Activated T-cell treated with anti-CD3 and anti-CD28 coated beads, Interleukin-2, amount 50 U/mL, for 72 hours (primary cell): ENCODE measurements at regions not wholly inside any gene's neighbourhood (a gene's known extent, or its start where the extent isn't known, plus 50 kb on each side); places are given as distances from the start of the nearest gene placed in this dataset.

Experiments
- ATAC-seq, 2 donors: fragments of 150-1000 bp; cut with Tn5 transposase; replicated peaks in 1 of 2; 2 replicates each; pipeline ENCODE4 v1.10.0; 2021; ENCODE audit warnings: moderate library complexity in 2 of 2, mild to moderate bottlenecking in 1 of 2
- DNase-seq, 2 donors: peaks; one replicate each; pipeline ENCODE4 v3.0.0; 2021 to 2022; ENCODE audit warnings: mixed read lengths in 1 of 2
- H3K27ac Mint-ChIP-seq: one replicate; pipeline ENCODE4 v1.8.0; 2022; ENCODE audit warnings: mild to moderate bottlenecking, moderate library complexity, mixed read lengths
- H3K27me3 Mint-ChIP-seq: one replicate; pipeline ENCODE4 v1.8.0; 2022; ENCODE audit warnings: low read depth, mixed read lengths
- H3K36me3 Mint-ChIP-seq, 2 donors: one replicate each; pipeline ENCODE4 v1.8.0; 2022; ENCODE audit warnings: mixed read lengths in 2 of 2, mild to moderate bottlenecking in 1 of 2; ENCODE audit not compliant: insufficient read depth in 2 of 2
- H3K4me1 Mint-ChIP-seq: one replicate; pipeline ENCODE4 v1.8.0; 2022; ENCODE audit warnings: low read depth, mixed read lengths
- H3K4me3 Mint-ChIP-seq, 2 donors: one replicate each; pipeline ENCODE4 v1.8.0; 2022; ENCODE audit warnings: mild to moderate bottlenecking in 2 of 2, mixed read lengths in 2 of 2, moderate library complexity in 2 of 2
- H3K9me3 Mint-ChIP-seq, 2 donors: one replicate each; pipeline ENCODE4 v1.8.0; 2022; ENCODE audit warnings: mixed read lengths in 2 of 2

- Mint-ChIP-seq H3K27me3 (no peaks in the 10 kb centered on the region), H3K36me3 (no peaks in the 10 kb centered on the region), H3K4me1 (no peaks in the 10 kb centered on the region), H3K4me3 (no peak overlapping the region), H3K27ac (no peak overlapping the region), H3K9me3 (peaks cover 0 to 1% of the 10 kb centered on the region in 2 donors)
- ATAC-seq (no peak), DNase-seq (no peak)
Measured at GRCh38 chr4:111754003-111754402, 391.3 kb upstream of the FAM241A start.

- H3K27me3 Mint-ChIP-seq: no peaks in the 10 kb centered on the region
- ATAC-seq (no peak), DNase-seq (no peak)
- H3K36me3 Mint-ChIP-seq: no peaks in the 10 kb centered on the region
- no peak overlapping the region for H3K4me3 Mint-ChIP-seq
- peaks cover 0 to 1% of the 10 kb centered on the region in 2 donors for H3K9me3 Mint-ChIP-seq
- H3K4me1 Mint-ChIP-seq: no peaks in the 10 kb centered on the region
- no peak overlapping the region for H3K27ac Mint-ChIP-seq
Measured at GRCh38 chr4:111755571-111755970, 389.7 kb upstream of the FAM241A start.

GRCh38 chr4:111761531-111761930 lies 383.7 kb upstream of the FAM241A start:
- no peak overlapping the region for H3K4me3 Mint-ChIP-seq
- DNase-seq (no peak), ATAC-seq (no peak)
- H3K36me3 Mint-ChIP-seq: no peaks in the 10 kb centered on the region
- no peaks in the 10 kb centered on the region for H3K4me1 Mint-ChIP-seq
- H3K9me3 Mint-ChIP-seq: peaks cover 0 to 6% of the 10 kb centered on the region in 2 donors
- H3K27ac Mint-ChIP-seq: no peak overlapping the region
- H3K27me3 Mint-ChIP-seq: no peaks in the 10 kb centered on the region

- DNase-seq (no peak), ATAC-seq (no peak)
- H3K36me3 Mint-ChIP-seq: no peaks in the 10 kb centered on the region
- H3K4me1 Mint-ChIP-seq: no peaks in the 10 kb centered on the region
- no peaks in the 10 kb centered on the region for H3K27me3 Mint-ChIP-seq
- H3K4me3 Mint-ChIP-seq: no peak overlapping the region
- peaks cover 5 to 6% of the 10 kb centered on the region in 2 donors for H3K9me3 Mint-ChIP-seq
- H3K27ac Mint-ChIP-seq: no peak overlapping the region
Measured at GRCh38 chr4:111770514-111770913, 374.7 kb upstream of the FAM241A start.

- Mint-ChIP-seq H3K36me3 (no peaks in the 10 kb centered on the region), H3K9me3 (peaks cover 3 to 8% of the 10 kb centered on the region in 2 donors), H3K27me3 (no peaks in the 10 kb centered on the region), H3K4me1 (no peaks in the 10 kb centered on the region), H3K4me3 (no peak overlapping the region), H3K27ac (no peak overlapping the region)
- ATAC-seq (no peak), DNase-seq (no peak)
Measured at GRCh38 chr4:111773858-111774257, 371.4 kb upstream of the FAM241A start.

- ATAC-seq (no peak), DNase-seq (no peak)
- Mint-ChIP-seq H3K27ac (no peak overlapping the region), H3K4me3 (no peak overlapping the region), H3K36me3 (no peaks in the 10 kb centered on the region), H3K4me1 (no peaks in the 10 kb centered on the region), H3K27me3 (no peaks in the 10 kb centered on the region), H3K9me3 (peaks cover 1 to 2% of the 10 kb centered on the region in 2 donors)
Measured at GRCh38 chr4:111775556-111776297, 369.5 kb upstream of the FAM241A start.

GRCh38 chr4:111776561-111776960 lies 368.7 kb upstream of the FAM241A start:
- H3K9me3 Mint-ChIP-seq: peaks cover 1 to 2% of the 10 kb centered on the region in 2 donors
- H3K4me3 Mint-ChIP-seq: no peak overlapping the region
- H3K4me1 Mint-ChIP-seq: no peaks in the 10 kb centered on the region
- no peaks in the 10 kb centered on the region for H3K36me3 Mint-ChIP-seq
- DNase-seq: no peak
- ATAC-seq: no peak
- no peaks in the 10 kb centered on the region for H3K27me3 Mint-ChIP-seq
- no peak overlapping the region for H3K27ac Mint-ChIP-seq

GRCh38 chr4:111778543-111778942 lies 366.7 kb upstream of the FAM241A start:
- DNase-seq: no peak
- Mint-ChIP-seq H3K4me1 (no peaks in the 10 kb centered on the region), H3K4me3 (no peak overlapping the region), H3K27ac (no peak overlapping the region), H3K36me3 (no peaks in the 10 kb centered on the region), H3K27me3 (no peaks in the 10 kb centered on the region), H3K9me3 (peaks cover 1 to 2% of the 10 kb centered on the region in 2 donors)
- no peak for ATAC-seq

- no peak overlapping the region for H3K4me3 Mint-ChIP-seq
- peaks cover 1 to 2% of the 10 kb centered on the region in 2 donors for H3K9me3 Mint-ChIP-seq
- no peaks in the 10 kb centered on the region for H3K27me3 Mint-ChIP-seq
- no peaks in the 10 kb centered on the region for H3K36me3 Mint-ChIP-seq
- H3K27ac Mint-ChIP-seq: no peak overlapping the region
- no peaks in the 10 kb centered on the region for H3K4me1 Mint-ChIP-seq
- no peak for ATAC-seq
- DNase-seq: no peak
Measured at GRCh38 chr4:111780965-111781364, 364.3 kb upstream of the FAM241A start.

- H3K9me3 Mint-ChIP-seq: peaks cover 1 to 2% of the 10 kb centered on the region in 2 donors
- ATAC-seq (no peak), DNase-seq (no peak)
- no peaks in the 10 kb centered on the region for H3K36me3 Mint-ChIP-seq
- H3K4me3 Mint-ChIP-seq: no peak overlapping the region
- no peaks in the 10 kb centered on the region for H3K27me3 Mint-ChIP-seq
- no peak overlapping the region for H3K27ac Mint-ChIP-seq
- no peaks in the 10 kb centered on the region for H3K4me1 Mint-ChIP-seq
Measured at GRCh38 chr4:111781611-111782010, 363.6 kb upstream of the FAM241A start.

- DNase-seq (no peak), ATAC-seq (no peak)
- Mint-ChIP-seq H3K4me3 (no peak overlapping the region), H3K9me3 (peaks cover 0 to 2% of the 10 kb centered on the region in 2 donors), H3K36me3 (no peaks in the 10 kb centered on the region), H3K27ac (no peak overlapping the region), H3K27me3 (peaks cover 11% of the 10 kb centered on the region), H3K4me1 (no peaks in the 10 kb centered on the region)
Measured at GRCh38 chr4:111788099-111788498, 357.2 kb upstream of the FAM241A start.

GRCh38 chr4:111789901-111790640 lies 355.2 kb upstream of the FAM241A start:
- no peaks in the 10 kb centered on the region for H3K36me3 Mint-ChIP-seq
- H3K4me3 Mint-ChIP-seq: no peak overlapping the region
- peaks cover 0 to 2% of the 10 kb centered on the region in 2 donors for H3K9me3 Mint-ChIP-seq
- H3K27me3 Mint-ChIP-seq: peaks cover 11% of the 10 kb centered on the region
- ATAC-seq (no peak), DNase-seq (no peak)
- no peak overlapping the region for H3K27ac Mint-ChIP-seq
- H3K4me1 Mint-ChIP-seq: no peaks in the 10 kb centered on the region

- H3K36me3 Mint-ChIP-seq: no peaks in the 10 kb centered on the region
- ATAC-seq: no peak
- no peak overlapping the region for H3K4me3 Mint-ChIP-seq
Measured at GRCh38 chr4:111792632-111793031, 352.6 kb upstream of the FAM241A start.

More at GRCh38 chr4:111792632-111793031, 352.6 kb upstream of the FAM241A start:
- Mint-ChIP-seq H3K9me3 (peaks cover 0 to 2% of the 10 kb centered on the region in 2 donors), H3K27me3 (peaks cover 11% of the 10 kb centered on the region), H3K27ac (no peak overlapping the region), H3K4me1 (no peaks in the 10 kb centered on the region)
- no peak for DNase-seq
